HG03196 (cell line): ENCODE measurements at regions not wholly inside any gene's neighbourhood (a gene's known extent, or its start where the extent isn't known, plus 50 kb on each side); places are given as distances from the start of the nearest gene placed in this dataset.
"Not testable (repeated sequence)": the region's sequence is repeated elsewhere in the genome, so short reads cannot be mapped to it uniquely, and the experiment has no call there.

Experiments used
- ATAC-seq: cut with Tn5 transposase; IDR thresholded peaks from one replicate; pipeline ENCODE4 v1.9.1; 2021; ENCODE audit not compliant: unreplicated experiment

DNA sequence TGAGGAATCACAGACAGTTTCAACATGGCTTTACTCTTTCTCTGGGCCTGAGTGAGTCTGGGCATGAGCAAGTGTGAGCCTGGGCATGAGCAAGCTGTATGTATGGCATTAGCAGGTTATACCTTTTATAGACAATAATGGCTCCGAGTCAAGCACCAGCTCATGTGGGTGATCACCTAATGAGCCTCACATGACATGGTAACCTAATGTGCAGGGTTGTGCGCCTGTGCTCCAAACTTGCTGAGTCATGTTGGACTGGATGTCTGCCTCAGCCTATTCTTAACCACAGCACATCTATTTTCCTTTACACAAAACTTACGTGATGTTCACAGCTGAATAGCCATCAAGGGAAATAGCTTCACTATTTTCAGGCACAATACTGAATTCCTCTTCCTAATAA lies 236.2 kb upstream of the NRIP1 start:
- no peak for ATAC-seq

- no peak for ATAC-seq
Measured at GRCh38 chr21:15301736-15302135, 236.9 kb upstream of the NRIP1 start.

GRCh38 chr21:15306271-15306670 lies 241.5 kb upstream of the NRIP1 start:
- no peak for ATAC-seq

- no peak for ATAC-seq
Measured at GRCh38 chr21:15308333-15308732, 243.5 kb upstream of the NRIP1 start.

DNA sequence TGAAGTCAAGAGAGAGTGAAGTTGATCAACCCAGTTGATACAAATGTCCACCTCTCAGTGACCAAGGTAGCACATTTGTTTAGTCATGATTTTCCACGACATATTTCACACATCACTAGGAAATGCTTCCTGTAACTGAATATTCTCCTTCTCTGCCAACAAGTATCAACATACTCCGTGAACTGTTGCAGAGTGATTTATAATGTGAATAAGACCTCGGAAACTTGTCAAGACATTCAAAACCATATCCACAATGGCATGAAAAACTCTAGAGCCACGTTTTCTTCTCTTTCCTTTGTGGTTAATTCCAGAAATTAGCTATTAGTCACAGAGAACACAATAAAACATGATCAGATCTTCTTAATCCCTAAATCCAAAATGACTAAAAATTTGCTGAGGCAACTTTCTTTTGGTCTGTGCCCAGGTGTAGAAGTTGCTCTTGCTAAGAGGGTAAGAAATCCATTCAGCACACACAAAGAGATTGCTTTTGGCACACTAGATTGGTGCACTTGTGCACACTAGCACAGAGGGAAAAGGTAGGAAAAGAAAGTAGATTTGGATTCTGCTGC lies 244.3 kb upstream of the NRIP1 start:
- no peak for ATAC-seq

GRCh38 chr21:15309721-15310120 lies 244.9 kb upstream of the NRIP1 start:
- no peak for ATAC-seq

GRCh38 chr21:15311510-15311909 lies 246.7 kb upstream of the NRIP1 start:
- no peak for ATAC-seq

- not testable (repeated sequence) for ATAC-seq
Measured at GRCh38 chr21:15317034-15317433, 252.2 kb upstream of the NRIP1 start.

DNA sequence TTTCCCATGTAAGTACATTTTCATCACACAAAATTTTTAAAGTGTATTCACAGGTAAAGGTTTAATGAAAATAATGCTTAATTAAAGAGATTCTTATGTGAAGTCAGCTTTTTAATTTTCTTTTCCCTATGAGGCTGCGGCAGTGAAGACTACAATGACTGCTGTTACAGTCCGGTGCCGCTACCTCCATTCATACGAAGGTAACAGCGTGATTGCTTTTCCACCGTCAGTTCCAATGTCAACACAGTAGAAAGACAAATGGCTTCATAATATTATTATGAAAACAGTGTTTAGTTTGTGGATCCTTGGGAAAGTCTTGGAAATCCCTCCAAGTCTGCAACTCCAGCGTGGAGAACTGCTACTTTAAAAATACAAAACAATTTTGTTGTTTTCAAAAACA lies 254.9 kb upstream of the NRIP1 start:
- ATAC-seq = no peak

GRCh38 chr21:15324542-15324941 lies 259.7 kb upstream of the NRIP1 start:
- ATAC-seq = no peak

GRCh38 chr21:15326032-15326867 lies 261.4 kb upstream of the NRIP1 start:
- no peak for ATAC-seq

- no peak for ATAC-seq
Measured at GRCh38 chr21:15327637-15328265, 263.0 kb upstream of the NRIP1 start.

DNA sequence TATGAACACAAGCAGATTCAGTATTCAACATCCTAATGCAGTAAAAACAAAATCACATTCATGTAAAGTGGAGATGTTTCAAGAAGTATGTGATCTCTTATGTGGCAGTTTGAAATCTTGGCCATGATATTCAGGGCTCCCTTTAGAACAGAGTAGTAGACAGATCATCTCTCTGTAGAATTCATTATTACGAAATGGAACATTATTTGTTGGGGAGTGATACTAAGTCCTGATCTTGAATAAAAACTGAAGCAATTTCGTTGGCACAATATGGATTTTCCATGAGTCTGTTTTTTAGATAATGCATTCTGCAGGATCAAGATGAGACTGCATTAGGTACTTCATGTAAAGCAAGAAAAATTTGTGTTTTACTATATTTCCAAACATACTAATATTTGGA lies 264.4 kb upstream of the NRIP1 start:
- no peak for ATAC-seq

- ATAC-seq = no peak
Measured at GRCh38 chr21:15330872-15331271, 266.1 kb upstream of the NRIP1 start.

DNA sequence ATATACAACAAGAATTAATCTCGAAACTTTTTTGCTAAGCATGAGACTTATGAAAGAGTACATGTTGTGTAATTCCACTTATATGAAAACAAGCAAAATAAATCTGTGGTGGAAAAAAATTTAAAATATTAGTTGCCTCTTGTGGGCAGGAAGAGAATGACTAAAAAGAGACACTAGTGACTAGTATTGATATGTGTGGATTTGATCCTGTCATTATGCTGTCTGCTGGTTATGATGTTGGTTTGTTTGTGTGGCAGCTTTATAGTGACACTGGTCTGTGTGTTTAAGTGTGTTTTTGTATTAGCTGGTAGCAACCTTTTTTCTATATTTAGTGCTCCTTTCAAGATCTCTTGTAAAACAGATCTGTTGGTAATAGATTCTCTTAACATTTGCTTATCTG lies 267.8 kb upstream of the NRIP1 start:
- no peak for ATAC-seq

- no peak for ATAC-seq
Measured at GRCh38 chr21:15333136-15333710, 268.4 kb upstream of the NRIP1 start.

- no peak for ATAC-seq
Measured at GRCh38 chr21:15333951-15334350, 269.2 kb upstream of the NRIP1 start.

DNA sequence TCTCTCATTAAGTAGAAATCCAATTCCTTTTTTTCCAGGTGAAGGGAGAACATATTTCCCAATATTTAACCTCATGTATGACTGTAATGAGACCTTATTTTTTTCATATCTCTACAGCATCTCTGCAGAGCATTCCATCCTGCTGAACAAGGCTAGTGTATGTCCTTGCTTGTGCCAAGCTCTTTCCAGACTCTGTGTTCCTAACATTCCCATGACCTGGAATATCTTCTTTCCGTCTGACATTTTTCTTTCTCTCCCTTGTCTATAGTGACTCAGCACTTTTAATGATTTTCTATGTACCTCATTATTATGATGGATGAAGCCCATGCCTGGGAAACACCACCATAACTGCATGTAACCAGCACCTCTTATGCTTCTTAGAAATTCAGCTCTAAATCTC lies 278.3 kb upstream of the NRIP1 start:
- no peak for ATAC-seq

DNA sequence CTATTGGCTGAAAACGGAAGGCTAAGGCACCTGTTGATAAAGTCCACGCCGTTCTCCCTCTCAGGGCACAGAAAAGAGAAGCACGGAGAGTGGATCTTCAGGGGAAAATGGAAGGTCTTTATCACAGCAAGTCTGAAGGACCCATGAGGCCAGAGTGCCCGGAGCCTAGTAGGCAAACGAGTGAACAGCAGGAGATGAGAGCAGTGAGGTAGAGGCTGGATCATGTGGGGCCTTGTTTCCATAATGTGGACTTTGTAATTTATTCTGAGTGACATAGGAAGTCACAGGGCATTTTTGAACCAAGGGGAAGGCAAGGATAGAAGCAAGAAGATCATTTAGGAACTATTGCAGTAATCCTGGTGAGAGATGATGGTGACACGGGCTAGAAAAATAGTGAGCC lies 287.2 kb upstream of the NRIP1 start:
- no peak for ATAC-seq

- ATAC-seq = no peak
Measured at GRCh38 chr21:15353546-15353945, 288.7 kb upstream of the NRIP1 start.

GRCh38 chr21:15354516-15354915 lies 289.7 kb upstream of the NRIP1 start:
- ATAC-seq = no peak

GRCh38 chr21:15355066-15355465 lies 290.3 kb upstream of the NRIP1 start:
- no peak for ATAC-seq
